Sciatic nerve (tissue), 2 donors: ENCODE measurements at regions not wholly inside any gene's neighbourhood (a gene's known extent, or its start where the extent isn't known, plus 50 kb on each side); places are given as distances from the start of the nearest gene placed in this dataset.
"Not testable (repeated sequence)": the region's sequence is repeated elsewhere in the genome, so short reads cannot be mapped to it uniquely, and the experiment has no call there.

ENCODE experiments used
- ATAC-seq: fragments of 200-7000 bp; cut with Tn5 transposase; one replicate; pipeline ENCODE4 v1.9.1; 2020; ENCODE audit warnings: mild to moderate bottlenecking, moderate library complexity
- DNase-seq: peaks from one replicate; pipeline ENCODE4 v3.0.0-alpha.2; 2020; ENCODE audit warnings: low spot score
- intact Hi-C: fragments of 100-400 bp; cut with DNase I; formaldehyde crosslinking; loops from one replicate; pipeline ENCODE4 v1.14.2; 2022
- donor health status: DM: no; HTN: no; CAD: no.
- donor health status: DM: no; HTN: no; CAD: no.

DNA sequence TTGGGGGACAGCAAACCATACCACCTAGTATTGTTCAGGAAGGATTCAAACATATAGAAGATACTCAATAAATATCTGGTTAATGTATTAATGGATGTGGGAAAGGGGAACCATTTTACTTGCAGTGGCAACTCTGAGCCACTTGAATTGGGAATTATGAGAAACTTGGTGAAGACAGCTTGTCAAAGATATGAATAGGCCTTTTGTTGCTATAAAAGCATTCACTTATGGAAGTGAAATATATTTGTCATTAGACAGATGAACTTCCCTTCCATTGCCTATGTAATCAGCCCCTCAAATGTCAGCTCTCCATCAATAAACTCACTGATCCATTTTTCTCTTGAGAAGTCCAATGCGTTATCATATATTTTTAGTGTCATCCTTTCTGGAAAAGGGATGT lies 56.1 kb downstream of the GPR85 start:
- no peak for DNase-seq
- no peak for ATAC-seq
- intact Hi-C loops, result no loop called here

GRCh38 chr7:113026941-113027340 lies 59.7 kb downstream of the GPR85 start:
- ATAC-seq, result no peak
- intact Hi-C loops, result no loop called here

DNA sequence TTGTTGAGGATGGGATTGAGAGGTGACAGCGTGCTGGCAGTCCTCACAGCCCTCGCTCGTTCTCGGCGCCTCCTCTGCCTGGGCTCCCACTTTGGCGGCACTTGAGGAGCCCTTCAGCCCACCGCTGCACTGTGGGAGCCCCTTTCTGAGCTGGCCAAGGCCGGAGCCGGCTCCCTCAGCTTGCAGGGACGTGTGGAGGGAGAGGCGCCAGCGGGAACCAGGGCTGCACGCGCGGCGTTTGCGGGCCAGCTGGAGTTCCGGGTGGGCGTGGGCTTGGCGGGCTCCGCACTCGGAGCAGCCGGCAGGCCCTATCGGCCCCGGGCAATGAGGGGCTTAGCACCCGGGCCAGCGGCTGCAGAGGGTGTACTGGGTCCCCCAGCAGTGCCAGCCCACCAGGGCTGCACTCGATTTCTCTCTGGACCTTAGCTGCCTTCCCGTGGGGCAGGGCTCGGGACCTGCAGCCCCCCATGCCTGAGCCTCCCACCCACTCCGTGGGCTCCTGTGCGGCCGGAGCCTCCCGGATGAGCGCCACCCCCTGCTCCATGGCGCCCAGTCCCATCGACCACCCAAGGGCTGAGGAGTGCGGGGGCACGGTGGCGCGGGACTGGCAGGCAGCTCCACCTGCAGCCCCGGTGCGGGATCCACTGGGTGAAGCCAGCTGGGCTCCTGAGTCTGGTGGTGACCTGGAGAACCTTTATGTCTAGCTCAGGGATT lies 69.3 kb downstream of the GPR85 start:
- DNase-seq, intact Hi-C loops, ATAC-seq: not testable (repeated sequence)

More at GRCh38 chr7:113026941-113027340, 59.7 kb downstream of the GPR85 start:
- DNase-seq, result no peak

DNA sequence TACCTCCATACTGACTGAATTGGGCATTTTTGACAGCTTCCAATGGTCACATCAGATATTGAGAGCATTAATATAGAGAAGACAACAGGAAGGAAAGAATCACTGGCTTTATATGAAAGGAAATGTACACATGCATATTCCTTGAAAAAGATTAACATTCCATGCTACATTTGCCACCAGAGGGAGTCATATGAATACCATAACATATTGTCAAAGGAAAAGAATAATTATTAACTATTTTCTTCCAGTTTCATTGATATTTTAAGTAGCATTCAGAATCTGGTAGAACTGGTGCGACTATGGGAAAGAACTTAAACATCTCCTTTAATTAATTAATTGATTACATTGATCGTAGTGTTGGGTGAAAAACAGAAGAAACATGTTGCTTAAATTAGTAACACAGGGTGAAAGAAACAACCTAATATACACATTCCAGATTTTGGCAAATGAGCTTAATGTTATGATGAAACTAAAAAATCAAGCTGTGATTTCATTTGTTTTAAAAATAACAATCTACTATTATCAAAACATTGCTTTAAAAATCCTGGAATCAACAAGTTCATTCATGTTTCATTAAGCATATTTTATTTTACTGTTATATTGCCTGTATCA lies 71.5 kb downstream of the GPR85 start:
- ATAC-seq (no peak), DNase-seq (no peak)
- intact Hi-C loops, result no loop called here

GRCh38 chr7:113013761-113014449 lies 72.7 kb downstream of the GPR85 start:
- no peak for ATAC-seq
- intact Hi-C loops, result no loop called here
- no peak for DNase-seq

DNA sequence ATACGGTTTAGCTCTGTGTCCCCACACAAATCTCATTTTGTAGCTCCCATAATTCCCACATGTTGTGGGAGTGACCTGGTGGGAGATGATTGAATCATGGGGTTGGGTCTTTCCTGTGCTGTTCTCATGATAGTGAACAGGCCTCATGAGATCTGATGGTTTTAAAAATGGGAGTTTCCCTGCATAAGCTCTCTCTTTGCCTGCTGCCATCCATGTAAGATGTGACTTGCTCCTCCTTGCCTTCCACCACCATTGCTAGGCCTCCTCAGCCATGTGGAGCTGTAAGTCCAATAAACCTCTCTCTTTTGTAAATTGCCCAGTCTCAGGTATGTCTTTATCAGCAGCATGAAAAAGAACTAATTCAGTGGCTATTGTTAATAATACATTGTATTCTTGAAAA lies 73.8 kb downstream of the GPR85 start:
- DNase-seq, intact Hi-C loops, ATAC-seq: not testable (repeated sequence)

GRCh38 chr7:113010377-113010776 lies 76.2 kb downstream of the GPR85 start:
- no peak for ATAC-seq
- intact Hi-C loops, result no loop called here
- no peak for DNase-seq

GRCh38 chr7:113008755-113009154 lies 77.9 kb downstream of the GPR85 start:
- intact Hi-C loops, result no loop called here
- no peak for ATAC-seq
- DNase-seq, result no peak

GRCh38 chr7:113004726-113005454 lies 81.7 kb downstream of the GPR85 start:
- intact Hi-C loops, result no loop called here
- ATAC-seq (no peak), DNase-seq (no peak)

DNA sequence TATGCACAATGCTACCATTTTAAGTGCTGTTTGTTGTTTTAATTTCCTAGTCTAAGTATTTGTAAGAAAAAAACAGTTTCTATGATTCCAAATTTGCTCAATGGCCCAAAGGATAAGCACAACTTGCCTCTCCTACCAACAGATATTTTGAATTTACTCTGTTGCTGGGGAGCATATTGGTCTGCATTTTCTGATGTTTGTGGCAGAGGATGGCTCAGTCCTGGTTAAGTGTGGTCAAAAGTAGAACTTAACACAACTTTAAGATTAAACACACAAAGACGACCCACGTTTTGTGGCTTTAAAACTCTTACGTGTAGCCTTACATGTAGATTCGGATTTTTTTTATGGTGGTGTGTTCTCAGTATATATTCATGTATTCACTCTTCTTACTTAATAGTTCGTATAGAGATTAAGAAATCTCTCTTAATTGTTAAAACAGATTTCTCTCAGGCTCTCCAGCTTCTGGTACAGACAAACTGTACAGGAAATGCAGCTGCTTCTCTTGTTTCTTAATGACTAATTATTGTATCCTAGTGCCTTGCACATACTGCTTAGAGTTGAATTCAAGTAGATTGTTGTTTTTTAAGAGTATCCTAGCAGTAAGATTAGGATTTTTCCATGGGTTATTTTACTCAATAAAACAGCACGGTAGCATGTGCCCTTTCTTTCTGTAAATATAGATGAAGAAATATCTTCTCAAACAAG lies 86.2 kb downstream of the GPR85 start:
- intact Hi-C loops, result no loop called here
- no peak for ATAC-seq
- no peak for DNase-seq

DNA sequence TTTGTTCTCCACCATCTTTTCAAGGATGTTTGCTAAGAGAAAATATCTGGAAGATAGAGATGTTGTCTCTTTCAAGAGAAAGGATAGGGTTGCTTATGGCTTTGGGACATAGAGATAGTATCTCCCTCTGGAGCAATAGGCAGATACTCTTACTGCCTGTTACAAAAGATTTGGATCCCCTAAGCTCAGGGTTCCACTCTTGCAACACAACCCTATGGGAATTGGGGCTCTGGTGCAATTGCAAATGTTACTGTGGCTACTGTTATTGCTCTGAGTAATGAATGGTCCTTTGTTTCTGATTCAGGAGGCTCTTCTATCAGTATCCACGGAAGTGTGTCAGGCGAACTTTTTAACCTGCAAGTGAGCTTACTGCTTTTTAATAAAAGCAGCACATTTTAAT lies 88.8 kb downstream of the GPR85 start:
- ATAC-seq, result no peak
- DNase-seq, result no peak
- intact Hi-C loops, result no loop called here

DNA sequence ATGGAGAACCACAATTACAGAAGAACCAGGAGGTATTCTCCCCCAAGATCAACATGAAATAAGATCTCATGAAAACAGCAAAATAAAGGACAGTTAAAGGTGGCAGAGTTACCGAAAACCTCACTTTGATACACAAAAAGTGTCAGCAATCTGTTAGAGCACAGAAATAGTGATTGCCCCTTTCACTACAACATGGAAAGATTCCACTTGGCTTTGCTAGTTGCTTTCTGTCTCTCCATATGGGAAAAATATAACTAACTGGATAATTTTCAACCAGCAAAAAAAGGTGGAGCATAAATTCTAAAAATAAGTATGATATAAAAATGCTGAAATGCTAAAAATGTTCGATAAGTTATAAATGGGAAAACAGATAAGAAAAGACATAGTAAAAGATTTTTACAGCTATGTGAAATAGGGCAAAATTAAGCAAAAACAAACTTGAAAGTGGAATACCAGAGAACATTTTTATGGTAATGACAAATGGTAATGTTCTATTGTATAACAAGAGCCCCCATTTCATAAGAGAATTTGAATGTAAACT lies 90.2 kb downstream of the GPR85 start:
- ATAC-seq (no peak), DNase-seq (no peak)
- intact Hi-C loops, result no loop called here

GRCh38 chr7:112995059-112995824 lies 91.4 kb downstream of the GPR85 start:
- intact Hi-C loops, result no loop called here
- ATAC-seq (no peak), DNase-seq (no peak)

DNA sequence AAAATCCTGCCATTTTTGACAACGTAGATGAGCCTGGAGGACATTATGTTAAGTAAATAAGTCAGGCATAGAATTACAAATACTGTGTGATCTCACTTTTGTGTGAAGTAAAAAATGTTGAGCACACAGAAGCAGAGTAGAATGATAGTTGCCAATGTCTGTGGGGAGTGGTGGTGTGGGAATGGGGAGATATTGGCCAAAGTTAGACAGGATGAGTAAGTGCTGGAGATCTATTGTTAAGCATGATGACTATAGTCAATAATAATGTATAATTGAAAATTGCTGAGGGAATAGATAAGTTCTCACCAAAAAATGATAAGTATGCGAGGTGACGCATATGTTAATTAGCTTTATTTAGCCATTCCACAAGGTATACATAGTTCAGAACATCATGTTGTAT lies 92.0 kb downstream of the GPR85 start:
- intact Hi-C loops, result no loop called here
- ATAC-seq, result no peak
- DNase-seq, result no peak

DNA sequence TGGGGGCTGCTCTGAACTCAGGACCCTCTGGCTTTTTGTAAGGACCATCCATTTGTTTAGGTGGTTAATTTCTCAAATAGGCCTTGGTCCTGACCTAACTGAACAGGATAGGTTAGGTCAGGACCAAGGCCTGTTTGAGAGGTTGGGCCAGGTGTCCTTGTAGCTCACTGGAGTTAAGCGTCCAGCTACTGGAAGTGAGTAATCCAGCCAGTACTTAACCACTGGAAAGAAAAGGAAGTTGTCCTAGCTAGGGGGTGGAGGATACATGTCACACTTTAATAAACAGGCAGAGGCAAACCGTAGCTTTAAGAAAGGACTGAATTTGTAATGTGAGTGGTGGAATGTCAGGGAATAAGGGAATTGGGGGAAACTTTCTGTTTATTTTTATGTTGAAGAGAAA lies 96.0 kb downstream of the GPR85 start:
- intact Hi-C loops, result no loop called here
- ATAC-seq (no peak), DNase-seq (no peak)

GRCh38 chr7:112989531-112989930 lies 97.1 kb downstream of the GPR85 start:
- ATAC-seq, result no peak
- DNase-seq, result no peak
- intact Hi-C loops, result no loop called here

GRCh38 chr7:112987171-112987570 lies 99.5 kb downstream of the GPR85 start:
- no peak for DNase-seq
- no peak for ATAC-seq
- intact Hi-C loops, result no loop called here
